Keratinocyte (primary cell): ENCODE measurements at regions not wholly inside any gene's neighbourhood (a gene's known extent, or its start where the extent isn't known, plus 50 kb on each side); places are given as distances from the start of the nearest gene placed in this dataset.

Source experiments
- DNase-seq: peaks from one replicate; pipeline ENCODE4 v3.0.0-alpha.2; 2011; ENCODE audit warnings: low read depth, missing footprints, low spot score
- FAIRE-seq: peaks from 2 replicates; lab custom pipeline; 2011; peaks lifted over from hg19 to GRCh38; lab: Jason Lieb, UNC
- H2AFZ ChIP-seq: 2 replicates; pipeline ENCODE4 v1.6.0; 2012; ENCODE audit warnings: low read length, control low read depth, inconsistent platforms; ENCODE audit not compliant: control insufficient read depth
- H3K27ac ChIP-seq: 2 replicates; pipeline ENCODE4 v1.5.1; 2011; ENCODE audit warnings: low read length; ENCODE audit not compliant: control insufficient read depth, insufficient read depth
- H3K27me3 ChIP-seq: 3 replicates; pipeline ENCODE4 v1.6.0; 2011; ENCODE audit warnings: low read length; ENCODE audit not compliant: control insufficient read depth, insufficient read depth; ENCODE audit errors: extremely low read depth
- H3K36me3 ChIP-seq, 2 experiments: 2 replicates in 1 of 2; 3 replicates in 1 of 2; pipeline ENCODE4 v1.5.1; 2011; ENCODE audit warnings: low read length in 2 of 2, mild to moderate bottlenecking in 1 of 2; ENCODE audit not compliant: control insufficient read depth in 2 of 2, insufficient read depth in 2 of 2; ENCODE audit errors: extremely low read depth in 1 of 2
- H3K4me1 ChIP-seq: 3 replicates; pipeline ENCODE4 v1.5.1; 2011; ENCODE audit warnings: low read length; ENCODE audit not compliant: control insufficient read depth, insufficient read depth; ENCODE audit errors: extremely low read depth
- H3K4me2 ChIP-seq: 3 replicates; pipeline ENCODE4 v1.6.0; 2011; ENCODE audit warnings: low read depth, low read length; ENCODE audit not compliant: control insufficient read depth, insufficient read depth; ENCODE audit errors: extremely low read depth
- H3K4me3 ChIP-seq, 3 experiments: fragments of 200-600 bp in 1 of 3; sonication (generic) in 1 of 3; 2 replicates in 2 of 3; 3 replicates in 1 of 3; pipeline ENCODE4 v1.5.1; 2011 to 2016; ENCODE audit warnings: low read length in 3 of 3, mild to moderate bottlenecking in 3 of 3, control low read depth in 2 of 3, inconsistent platforms in 1 of 3, low read depth in 1 of 3, mixed read lengths in 1 of 3, mixed run types in 1 of 3, moderate library complexity in 1 of 3; ENCODE audit not compliant: control insufficient read depth in 2 of 3, insufficient read depth in 2 of 3; ENCODE audit errors: extremely low read depth in 1 of 3
- H3K79me2 ChIP-seq: 2 replicates; pipeline ENCODE4 v1.6.0; 2012; ENCODE audit warnings: low read length; ENCODE audit not compliant: control insufficient read depth, insufficient read depth
- H3K9ac ChIP-seq: 3 replicates; pipeline ENCODE4 v1.6.0; 2011; ENCODE audit warnings: low read length; ENCODE audit not compliant: control insufficient read depth, insufficient read depth; ENCODE audit errors: extremely low read depth
- H3K9me1 ChIP-seq: 3 replicates; pipeline ENCODE4 v1.6.0; 2011; ENCODE audit warnings: low read length; ENCODE audit not compliant: control insufficient read depth, insufficient read depth; ENCODE audit errors: extremely low read depth
- H3K9me3 ChIP-seq: 2 replicates; pipeline ENCODE4 v1.5.1; 2012; ENCODE audit warnings: low read depth, low read length; ENCODE audit not compliant: control insufficient read depth
- H4K20me1 ChIP-seq: 3 replicates; pipeline ENCODE4 v1.6.0; 2011; ENCODE audit warnings: low read length; ENCODE audit not compliant: control insufficient read depth, insufficient read depth; ENCODE audit errors: extremely low read depth
- EZH2 ChIP-seq: IDR thresholded peaks from one replicate; pipeline ENCODE4 v1.6.1; 2012; ENCODE audit warnings: inconsistent platforms, mild to moderate bottlenecking, low read length, moderate library complexity
- dilution Hi-C: fragments of 300-500 bp; cut with MboI; formaldehyde crosslinking; loops from one replicate; pipeline ENCODE4 v1.7.0; 2020; ENCODE audit warnings: low sequenced_read_pairs; ENCODE audit not compliant: extremely low pct_ligation_motif_present
- TF ChIP-seq, protein P1 (sequence below), 3 experiments: IDR thresholded peaks in 1 of 3; conservative IDR thresholded peaks in 1 of 3; optimal IDR thresholded peaks in 1 of 3; 2 replicates in 2 of 3; 3 replicates in 1 of 3; pipeline versions ENCODE3 to v1.5.1; 2011; ENCODE audit warnings: low read length in 3 of 3, mild to moderate bottlenecking in 3 of 3, moderate library complexity in 2 of 3, control low read depth in 1 of 3, inconsistent platforms in 1 of 3; ENCODE audit not compliant: insufficient read depth in 2 of 3; ENCODE audit errors: extremely low read depth in 1 of 3

DNA sequence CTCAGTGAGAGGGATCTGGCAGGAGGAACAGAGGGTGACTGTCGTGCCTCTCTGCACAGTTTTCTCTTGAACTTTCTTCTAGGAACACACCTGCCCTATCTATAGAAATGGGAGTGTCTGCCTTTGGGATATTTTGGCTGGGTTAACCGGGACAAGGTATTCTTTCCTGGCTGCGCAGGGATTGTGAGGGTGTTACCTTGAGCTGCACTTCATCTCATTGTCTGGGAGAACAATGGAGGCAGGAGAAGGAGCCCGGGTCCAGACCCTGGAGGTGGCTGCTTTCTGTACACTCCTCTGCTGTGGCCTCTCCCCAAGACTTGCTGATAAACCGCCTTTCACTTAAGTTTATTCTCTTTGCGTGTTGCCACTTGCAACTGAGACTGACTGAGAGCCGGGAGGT is 192.8 kb downstream of the TBXT start:
- dilution Hi-C loops, result no loop called here
- Histone ChIP-seq H3K4me3 (no peak overlapping the region), H3K9me3 (no peaks in the 10 kb centered on the region), H2AFZ (no peak overlapping the region), H3K36me3 (no peaks in the 10 kb centered on the region), H4K20me1 (no peaks in the 10 kb centered on the region), H3K4me2 (no peak overlapping the region), H3K9me1 (no peaks in the 10 kb centered on the region), H3K4me1 (no peaks in the 10 kb centered on the region), H3K27me3 (no peaks in the 10 kb centered on the region), H3K79me2 (no peaks in the 10 kb centered on the region), H3K27ac (no peak overlapping the region), H3K9ac (no peak overlapping the region)
- TF ChIP-seq, protein P1, sequence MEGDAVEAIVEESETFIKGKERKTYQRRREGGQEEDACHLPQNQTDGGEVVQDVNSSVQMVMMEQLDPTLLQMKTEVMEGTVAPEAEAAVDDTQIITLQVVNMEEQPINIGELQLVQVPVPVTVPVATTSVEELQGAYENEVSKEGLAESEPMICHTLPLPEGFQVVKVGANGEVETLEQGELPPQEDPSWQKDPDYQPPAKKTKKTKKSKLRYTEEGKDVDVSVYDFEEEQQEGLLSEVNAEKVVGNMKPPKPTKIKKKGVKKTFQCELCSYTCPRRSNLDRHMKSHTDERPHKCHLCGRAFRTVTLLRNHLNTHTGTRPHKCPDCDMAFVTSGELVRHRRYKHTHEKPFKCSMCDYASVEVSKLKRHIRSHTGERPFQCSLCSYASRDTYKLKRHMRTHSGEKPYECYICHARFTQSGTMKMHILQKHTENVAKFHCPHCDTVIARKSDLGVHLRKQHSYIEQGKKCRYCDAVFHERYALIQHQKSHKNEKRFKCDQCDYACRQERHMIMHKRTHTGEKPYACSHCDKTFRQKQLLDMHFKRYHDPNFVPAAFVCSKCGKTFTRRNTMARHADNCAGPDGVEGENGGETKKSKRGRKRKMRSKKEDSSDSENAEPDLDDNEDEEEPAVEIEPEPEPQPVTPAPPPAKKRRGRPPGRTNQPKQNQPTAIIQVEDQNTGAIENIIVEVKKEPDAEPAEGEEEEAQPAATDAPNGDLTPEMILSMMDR (optimal IDR thresholded peaks at IDR 0.05 in 1 of 3, IDR thresholded peaks at IDR 0.05 in 1 of 3, conservative IDR thresholded peaks at IDR 0.05 in 1 of 3; ENCODE audit: extremely low read depth in 1 of 3, insufficient read depth in 2 of 3, low read length in 3 of 3), result no peak
- no peak for DNase-seq
- no peak for FAIRE-seq

DNA sequence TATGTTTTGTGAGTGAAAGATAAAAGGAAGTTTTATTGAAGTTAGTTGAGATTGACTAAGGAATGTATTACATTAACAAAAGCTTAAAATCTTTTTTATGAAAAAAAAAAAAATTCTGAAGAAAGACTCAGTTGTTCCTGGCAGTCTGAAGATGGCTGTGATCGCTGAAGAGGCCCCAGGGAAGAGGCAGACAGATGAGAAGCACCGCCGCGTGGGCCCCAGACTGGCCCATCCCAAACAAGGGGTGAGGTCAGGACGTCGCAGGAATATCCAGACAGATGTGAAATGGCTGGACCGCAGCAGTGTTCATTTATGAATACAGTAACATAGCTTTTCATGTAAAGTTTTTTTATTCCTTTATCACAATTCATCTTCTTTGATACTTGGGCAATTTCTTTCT is 194.2 kb downstream of the TBXT start:
- dilution Hi-C loops, result no loop called here
- Histone ChIP-seq H3K27ac (no peak overlapping the region), H3K9ac (no peak overlapping the region), H3K79me2 (no peaks in the 10 kb centered on the region), H4K20me1 (no peaks in the 10 kb centered on the region), H3K4me2 (no peak overlapping the region), H3K4me3 (no peak overlapping the region), H3K4me1 (no peaks in the 10 kb centered on the region), H3K9me1 (no peaks in the 10 kb centered on the region), H2AFZ (no peak overlapping the region), H3K27me3 (no peaks in the 10 kb centered on the region), H3K9me3 (no peaks in the 10 kb centered on the region), H3K36me3 (no peaks in the 10 kb centered on the region)
- DNase-seq (no peak), FAIRE-seq (no peak)
- TF ChIP-seq EZH2, result no peak
- TF ChIP-seq, protein P1 (optimal IDR thresholded peaks at IDR 0.05 in 1 of 3, IDR thresholded peaks at IDR 0.05 in 1 of 3, conservative IDR thresholded peaks at IDR 0.05 in 1 of 3; ENCODE audit: extremely low read depth in 1 of 3, insufficient read depth in 2 of 3, low read length in 3 of 3), result no peak
